ENCODE measurements at regions not wholly inside any gene's neighbourhood (a gene's known extent, or its start where the extent isn't known, plus 50 kb on each side); places are given as distances from the start of the nearest gene placed in this dataset. TPM values are rescaled to one million over a fixed set of nuclear protein-coding genes. Genes with fewer than 3 reads are reported as not detected.

- Histone ChIP-seq H3K79me2 (no peaks in the 10 kb centered on the region), H4K20me1 (ENCODE audit: insufficient read depth, poor library complexity, severe bottlenecking) (peaks cover 3% of the 10 kb centered on the region), H3K4me2 (no peak overlapping the region), H3K9me3 (ENCODE audit: low read depth) (no peaks in the 10 kb centered on the region), H3K27ac (no peak overlapping the region), H3K27me3 (no peaks in the 10 kb centered on the region), H2AFZ (no peak overlapping the region), H3K36me3 (replicated peaks; ENCODE audit: insufficient read depth, low read depth) (no peaks in the 10 kb centered on the region), H3K4me3 (no peak overlapping the region), H3K4me1 (ENCODE audit: insufficient read depth) (no peaks in the 10 kb centered on the region), H3K9me2 (replicated peaks; ENCODE audit: insufficient read depth) (no peaks in the 10 kb centered on the region)
- 57% methylated on average over 4 of the region's 4 CpGs for WGBS (ENCODE audit: low lambda C conversion rate, missing lambda C conversion rate)
- no peak for DNase-seq (ENCODE audit: low spot score)
- TF ChIP-seq CTCF (IDR thresholded peaks at IDR 0.05; ENCODE audit: poor library complexity): no peak
- TF ChIP-seq EZH2phosphoT487 (IDR thresholded peaks at IDR 0.05; ENCODE audit: low read depth, severe bottlenecking, unreplicated experiment): no peak
- no peak for TF ChIP-seq EZH2 (IDR thresholded peaks at IDR 0.05; ENCODE audit: borderline replicate concordance)
These were observed 272.2 kb downstream of the ALG10B start for GRCh38 chr12:38588624-38589305.

GRCh38 chr12:38589306-38589632, 272.7 kb downstream of the ALG10B start:
- H2AFZ ChIP-seq: no peak overlapping the region
- no peak overlapping the region for H3K4me3 ChIP-seq
- H3K27me3 ChIP-seq: no peaks in the 10 kb centered on the region
- H3K9me2 ChIP-seq (replicated peaks; ENCODE audit: insufficient read depth): no peaks in the 10 kb centered on the region
- WGBS (ENCODE audit: low lambda C conversion rate, missing lambda C conversion rate): 91% methylated on average over 4 of the region's 4 CpGs
- TF ChIP-seq EZH2phosphoT487 (IDR thresholded peaks at IDR 0.05; ENCODE audit: low read depth, severe bottlenecking, unreplicated experiment): no peak
- no peaks in the 10 kb centered on the region for H3K79me2 ChIP-seq
- DNase-seq (ENCODE audit: low spot score): no peak
- H3K4me1 ChIP-seq (ENCODE audit: insufficient read depth): no peaks in the 10 kb centered on the region
- no peaks in the 10 kb centered on the region for H3K36me3 ChIP-seq (replicated peaks; ENCODE audit: insufficient read depth, low read depth)
- H3K4me2 ChIP-seq: no peak overlapping the region
- no peaks in the 10 kb centered on the region for H3K9me3 ChIP-seq (ENCODE audit: low read depth)
- peaks cover 3% of the 10 kb centered on the region for H4K20me1 ChIP-seq (ENCODE audit: insufficient read depth, poor library complexity, severe bottlenecking)
- no peak overlapping the region for H3K27ac ChIP-seq

GRCh38 chr12:38601949-38602348, 285.4 kb downstream of the ALG10B start:
- DNase-seq (ENCODE audit: low spot score): no peak

More at GRCh38 chr12:38601949-38602348, 285.4 kb downstream of the ALG10B start:
- H3K4me2 ChIP-seq: no peak overlapping the region
- no peaks in the 10 kb centered on the region for H3K79me2 ChIP-seq
- H3K36me3 ChIP-seq (replicated peaks; ENCODE audit: insufficient read depth, low read depth): no peaks in the 10 kb centered on the region
- H3K9me3 ChIP-seq (ENCODE audit: low read depth): no peaks in the 10 kb centered on the region
- TF ChIP-seq CTCF (IDR thresholded peaks at IDR 0.05; ENCODE audit: poor library complexity) (no peak), EZH2phosphoT487 (IDR thresholded peaks at IDR 0.05; ENCODE audit: low read depth, severe bottlenecking, unreplicated experiment) (no peak), EZH2 (IDR thresholded peaks at IDR 0.05; ENCODE audit: borderline replicate concordance) (no peak)
- no peak overlapping the region for H2AFZ ChIP-seq
- H3K4me1 ChIP-seq (ENCODE audit: insufficient read depth): no peaks in the 10 kb centered on the region
- no peaks in the 10 kb centered on the region for H3K9me2 ChIP-seq (replicated peaks; ENCODE audit: insufficient read depth)
- H3K27ac ChIP-seq: no peak overlapping the region
- no peaks in the 10 kb centered on the region for H4K20me1 ChIP-seq (ENCODE audit: insufficient read depth, poor library complexity, severe bottlenecking)
- H3K4me3 ChIP-seq: no peak overlapping the region
- no peaks in the 10 kb centered on the region for H3K27me3 ChIP-seq

Small RNA genes lying in the stretch of these regions (small RNA-seq; reads per million reads assigned to genes)
- gene AC087897.1: not detected
